NCI-H1930 (cell line): ENCODE measurements at regions not wholly inside any gene's neighbourhood (a gene's known extent, or its start where the extent isn't known, plus 50 kb on each side); places are given as distances from the start of the nearest gene placed in this dataset.

Experiments
- DNase-seq, 2 experiments: peaks; one replicate each; lab custom pipeline; 2025; lab: John Stamatoyannopoulos, UW

- no peak for DNase-seq
Observed at GRCh38 chr4:157961229-157961990, 211.4 kb downstream of the GASK1B start.

GRCh38 chr4:157957905-157958304, 214.9 kb downstream of the GASK1B start:
- no peak for DNase-seq

- DNase-seq: no peak
Observed at GRCh38 chr4:157942017-157942416, 230.8 kb downstream of the GASK1B start.

- no peak for DNase-seq
Observed at GRCh38 chr4:157934151-157934550, 238.7 kb downstream of the GASK1B start.

- DNase-seq: no peak
Observed at GRCh38 chr4:157932936-157933335, 239.9 kb downstream of the GASK1B start.

GRCh38 chr4:157929486-157929885, 243.3 kb downstream of the GASK1B start:
- no peak for DNase-seq

GRCh38 chr4:157918036-157918832, 254.6 kb downstream of the GASK1B start:
- no peak for DNase-seq

GRCh38 chr4:157912212-157912611, 260.6 kb downstream of the GASK1B start:
- DNase-seq: no peak

GRCh38 chr4:157911662-157912061, 261.2 kb downstream of the GASK1B start:
- DNase-seq: no peak

- DNase-seq: no peak
Observed at GRCh38 chr4:157908691-157909090, 264.1 kb downstream of the GASK1B start.

- no peak for DNase-seq
Observed at GRCh38 chr4:157908031-157908430, 264.8 kb downstream of the GASK1B start.

- no peak for DNase-seq
Observed at GRCh38 chr4:157907226-157907946, 265.4 kb downstream of the GASK1B start.

GRCh38 chr4:157898836-157899605, 273.8 kb downstream of the GASK1B start:
- DNase-seq: no peak

- DNase-seq: no peak
Observed at GRCh38 chr4:157897855-157898370, 274.9 kb downstream of the GASK1B start.

GRCh38 chr4:157896726-157897125, 276.1 kb downstream of the GASK1B start:
- no peak for DNase-seq

GRCh38 chr4:157895205-157895604, 277.6 kb downstream of the GASK1B start:
- no peak for DNase-seq

- DNase-seq: no peak
Observed at GRCh38 chr4:157889788-157890187, 283.0 kb downstream of the GASK1B start.

- DNase-seq: no peak
Observed at GRCh38 chr4:157888281-157888680, 284.5 kb downstream of the GASK1B start.

GRCh38 chr4:157887316-157887715, 285.5 kb downstream of the GASK1B start:
- no peak for DNase-seq

- DNase-seq: no peak
Observed at GRCh38 chr4:157886645-157887044, 286.2 kb downstream of the GASK1B start.

- no peak for DNase-seq
Observed at GRCh38 chr4:157885811-157886210, 287.0 kb downstream of the GASK1B start.

GRCh38 chr4:157882901-157883300, 289.9 kb downstream of the GASK1B start:
- DNase-seq: peak in 1 of 2 experiments; percentile 5
